Endodermal cell (in vitro differentiated cells): ENCODE measurements at regions not wholly inside any gene's neighbourhood (a gene's known extent, or its start where the extent isn't known, plus 50 kb on each side); places are given as distances from the start of the nearest gene placed in this dataset.
"Not testable (repeated sequence)": the region's sequence is repeated elsewhere in the genome, so short reads cannot be mapped to it uniquely, and the experiment has no call there.

Experiments used
- DNase-seq: peaks from one replicate; pipeline ENCODE4 v3.0.0-alpha.2; 2017
- H3K27ac ChIP-seq: 2 replicates; pipeline ENCODE4 v1.5.1; 2013; ENCODE audit warnings: mild to moderate bottlenecking, low read depth, low read length, moderate library complexity
- H3K27me3 ChIP-seq: 2 replicates; pipeline ENCODE4 v1.6.1; 2013; ENCODE audit warnings: mild to moderate bottlenecking, low read length, moderate library complexity; ENCODE audit not compliant: insufficient read depth, control insufficient read depth, poor library complexity, severe bottlenecking
- H3K36me3 ChIP-seq: 2 replicates; pipeline ENCODE4 v1.7.0; 2013; ENCODE audit warnings: mild to moderate bottlenecking, low read length, moderate library complexity; ENCODE audit not compliant: control insufficient read depth, insufficient read depth
- H3K4me1 ChIP-seq: one replicate; pipeline ENCODE4 v1.7.0; 2013; ENCODE audit warnings: low read length; ENCODE audit not compliant: control insufficient read depth, insufficient read depth
- H3K4me3 ChIP-seq: 2 replicates; pipeline ENCODE4 v1.5.1; 2013; ENCODE audit warnings: mild to moderate bottlenecking, low read length, moderate library complexity
- H3K9ac ChIP-seq: 2 replicates; pipeline ENCODE4 v1.6.1; 2013; ENCODE audit warnings: mild to moderate bottlenecking, low read length, moderate library complexity; ENCODE audit not compliant: poor library complexity, severe bottlenecking; ENCODE audit errors: extremely low read depth
- H3K9me3 ChIP-seq: 2 replicates; pipeline ENCODE4 v1.6.1; 2013; ENCODE audit warnings: mild to moderate bottlenecking, low read length, moderate library complexity; ENCODE audit not compliant: control insufficient read depth
- H3K27ac Mint-ChIP-seq: 2 replicates; pipeline ENCODE4 v1.8.0; 2020; ENCODE audit warnings: mixed read lengths
- H3K27me3 Mint-ChIP-seq: 2 replicates; pipeline ENCODE4 v1.8.0; 2021; ENCODE audit warnings: mild to moderate bottlenecking, mixed read lengths; ENCODE audit not compliant: insufficient read depth
- H3K36me3 Mint-ChIP-seq: 2 replicates; pipeline ENCODE4 v1.8.0; 2020; ENCODE audit warnings: low read depth, mixed read lengths
- H3K4me1 Mint-ChIP-seq: 2 replicates; pipeline ENCODE4 v1.8.0; 2020; ENCODE audit warnings: mixed read lengths
- H3K4me3 Mint-ChIP-seq: 2 replicates; pipeline ENCODE4 v1.8.0; 2020; ENCODE audit warnings: mild to moderate bottlenecking, moderate library complexity, mixed read lengths
- H3K9me3 Mint-ChIP-seq: 2 replicates; pipeline ENCODE4 v1.8.0; 2020; ENCODE audit warnings: mild to moderate bottlenecking, mixed read lengths
- CTCF ChIP-seq: fragments of 200-600 bp; sonication (generic); conservative IDR thresholded peaks from 2 replicates; pipeline ENCODE4 v1.5.0; 2021; ENCODE audit warnings: antibody characterized with exemption, mild to moderate bottlenecking
- WGBS, 2 experiments: methylation state at CpG; one replicate each; pipeline versions ENCODE4 v1.1.5 to v1.1.7; 2013; ENCODE audit warnings: missing lambda C conversion rate in 2 of 2, mixed read lengths in 1 of 2; ENCODE audit not compliant: insufficient coverage in 1 of 2, insufficient read length in 1 of 2; 5-methylcytosine and 5-hydroxymethylcytosine counted together

GRCh38 chr3:147318900-147319299, 87.4 kb downstream of the ZIC4 start:
- WGBS, 2 experiments = 81 to 83% methylated on average over 1 to 3 of the region's 3 CpGs

GRCh38 chr3:147317080-147317479, 89.3 kb downstream of the ZIC4 start:
- not testable (repeated sequence) for H3K36me3 ChIP-seq, H3K4me1 Mint-ChIP-seq, H3K4me1 ChIP-seq, H3K27me3 ChIP-seq, H3K9me3 Mint-ChIP-seq, H3K27me3 Mint-ChIP-seq, H3K4me3 Mint-ChIP-seq, H3K27ac Mint-ChIP-seq, H3K27ac ChIP-seq, H3K36me3 Mint-ChIP-seq, H3K9ac ChIP-seq, H3K9me3 ChIP-seq, H3K4me3 ChIP-seq
- WGBS, 2 experiments = 81% methylated on average over 6 of the region's 6 CpGs; no CpG with 5 or more reads in 1 of the 2 experiments
- peak; percentile 72 for DNase-seq
- TF ChIP-seq CTCF = peak; percentile 53

More at GRCh38 chr3:147318900-147319299, 87.4 kb downstream of the ZIC4 start:
- Mint-ChIP-seq H3K9me3 (peaks cover 4% of the 10 kb centered on the region), H3K27me3 (no peaks in the 10 kb centered on the region), H3K27ac (no peak overlapping the region), H3K4me3 (no peak overlapping the region), H3K4me1 (no peaks in the 10 kb centered on the region), H3K36me3 (no peaks in the 10 kb centered on the region)
- TF ChIP-seq CTCF = no peak
- H3K9me3 ChIP-seq = no peaks in the 10 kb centered on the region
- no peak for DNase-seq
- no peaks in the 10 kb centered on the region for H3K27me3 ChIP-seq
- no peak overlapping the region for H3K27ac ChIP-seq
- no peaks in the 10 kb centered on the region for H3K36me3 ChIP-seq
- H3K4me3 ChIP-seq = no peak overlapping the region
- H3K9ac ChIP-seq = no peak overlapping the region
- no peaks in the 10 kb centered on the region for H3K4me1 ChIP-seq

GRCh38 chr3:147313513-147313912, 92.8 kb downstream of the ZIC4 start:
- Mint-ChIP-seq H3K27ac (no peak overlapping the region), H3K4me1 (no peaks in the 10 kb centered on the region), H3K4me3 (no peak overlapping the region), H3K27me3 (no peaks in the 10 kb centered on the region), H3K9me3 (peaks cover 4% of the 10 kb centered on the region), H3K36me3 (no peaks in the 10 kb centered on the region)
- no peak for DNase-seq
- Histone ChIP-seq H3K9ac (no peak overlapping the region), H3K36me3 (no peaks in the 10 kb centered on the region), H3K27me3 (no peaks in the 10 kb centered on the region), H3K9me3 (no peaks in the 10 kb centered on the region), H3K4me3 (no peak overlapping the region), H3K27ac (no peak overlapping the region), H3K4me1 (no peaks in the 10 kb centered on the region)
- WGBS, 2 experiments = 91 to 92% methylated on average over 1 of the region's 1 CpG
- TF ChIP-seq CTCF = no peak
